WTC11 (cell line): ENCODE measurements at regions not wholly inside any gene's neighbourhood (a gene's known extent, or its start where the extent isn't known, plus 50 kb on each side); places are given as distances from the start of the nearest gene placed in this dataset.

ENCODE experiments used
- ATAC-seq: fragments of 200-7000 bp; cut with Tn5 transposase; 2 replicates; pipeline ENCODE4 v1.10.0; 2021; ENCODE audit warnings: mild to moderate bottlenecking, moderate library complexity
- CTCF ChIA-PET: fragments of 300-600 bp; sonication (Branson Sonifier 250); formaldehyde crosslinking; loops from one replicate; lab custom pipeline; 2021; ENCODE audit warnings: antibody characterized with exemption; lab: Charles Lee
- POLR2A ChIA-PET: fragments of 350-600 bp; sonication (Branson Sonifier 250); formaldehyde crosslinking; loops from one replicate; lab custom pipeline; 2021; ENCODE audit warnings: antibody characterized with exemption; lab: Charles Lee
- DNase-seq: peaks from one replicate; pipeline ENCODE4 v3.0.0; 2021; ENCODE audit warnings: low spot score
- H3K27ac Mint-ChIP-seq: 2 replicates; pipeline ENCODE4 v1.8.0; 2021; ENCODE audit warnings: mixed read lengths
- H3K27me3 Mint-ChIP-seq: 2 replicates; pipeline ENCODE4 v1.8.0; 2021; ENCODE audit warnings: low read depth, mild to moderate bottlenecking, moderate library complexity, mixed read lengths
- H3K36me3 Mint-ChIP-seq: 2 replicates; pipeline ENCODE4 v1.8.0; 2021; ENCODE audit warnings: mixed read lengths
- H3K4me1 Mint-ChIP-seq: 2 replicates; pipeline ENCODE4 v1.8.0; 2022; ENCODE audit warnings: mixed read lengths
- H3K4me3 Mint-ChIP-seq: 2 replicates; pipeline ENCODE4 v1.8.0; 2021; ENCODE audit warnings: mild to moderate bottlenecking, moderate library complexity, mixed read lengths
- H3K9me3 Mint-ChIP-seq: 2 replicates; pipeline ENCODE4 v1.8.0; 2021; ENCODE audit warnings: mixed read lengths
- AFF4 ChIP-seq: sonication (generic); formaldehyde crosslinking; IDR thresholded peaks from 2 replicates; pipeline ENCODE4 v1.8.1; 2023; ENCODE audit warnings: mild to moderate bottlenecking, missing genetic modification reagents, borderline replicate concordance
- ATF1 ChIP-seq: sonication (generic); formaldehyde crosslinking; IDR thresholded peaks from 2 replicates; pipeline ENCODE4 v1.8.1; 2023; ENCODE audit warnings: mild to moderate bottlenecking, moderate library complexity, missing genetic modification reagents
- ATF3 ChIP-seq: sonication (generic); formaldehyde crosslinking; conservative IDR thresholded peaks from 2 replicates; pipeline ENCODE4 v1.8.1; 2022; ENCODE audit warnings: mild to moderate bottlenecking, missing genetic modification reagents
- ATF6 ChIP-seq: sonication (generic); formaldehyde crosslinking; IDR thresholded peaks from 2 replicates; pipeline ENCODE4 v1.8.1; 2023; ENCODE audit warnings: mild to moderate bottlenecking, missing genetic modification reagents
- CREM ChIP-seq: sonication (generic); formaldehyde crosslinking; IDR thresholded peaks from 2 replicates; pipeline ENCODE4 v1.8.1; 2022; ENCODE audit warnings: mild to moderate bottlenecking, missing genetic modification reagents, moderate library complexity
- FOXK1 ChIP-seq: sonication (generic); formaldehyde crosslinking; IDR thresholded peaks from 2 replicates; pipeline ENCODE4 v1.8.0; 2022; ENCODE audit warnings: mild to moderate bottlenecking, moderate library complexity, missing genetic modification reagents
- GRHL2 ChIP-seq: fragments of 250-450 bp; sonication (Bioruptor Pico); IDR thresholded peaks from 2 replicates; pipeline ENCODE4 v1.8.0; 2022; ENCODE audit warnings: mild to moderate bottlenecking, moderate library complexity; ENCODE audit not compliant: insufficient replicate concordance, severe bottlenecking
- JUN ChIP-seq: sonication (generic); formaldehyde crosslinking; IDR thresholded peaks from 2 replicates; pipeline ENCODE4 v1.8.0; 2023; ENCODE audit warnings: mild to moderate bottlenecking, missing genetic modification reagents
- MYBL2 ChIP-seq: sonication (generic); formaldehyde crosslinking; IDR thresholded peaks from 2 replicates; pipeline ENCODE4 v1.8.1; 2023; ENCODE audit warnings: mild to moderate bottlenecking, moderate library complexity, missing genetic modification reagents
- PRDM15 ChIP-seq: sonication (generic); formaldehyde crosslinking; IDR thresholded peaks from 2 replicates; pipeline ENCODE4 v1.8.0; 2022; ENCODE audit warnings: missing genetic modification reagents
- RORB ChIP-seq: fragments of 250-450 bp; sonication (Bioruptor Pico); IDR thresholded peaks from 2 replicates; pipeline ENCODE4 v1.9.0; 2021; ENCODE audit warnings: mild to moderate bottlenecking
- SMAD4 ChIP-seq: sonication (generic); formaldehyde crosslinking; IDR thresholded peaks from 2 replicates; pipeline ENCODE4 v1.8.0; 2022; ENCODE audit warnings: mild to moderate bottlenecking, missing genetic modification reagents
- ZBTB21 ChIP-seq: sonication (generic); formaldehyde crosslinking; IDR thresholded peaks from 2 replicates; pipeline ENCODE4 v1.8.1; 2023; ENCODE audit warnings: mild to moderate bottlenecking, missing genetic modification reagents, borderline replicate concordance
- ZNF396 ChIP-seq: fragments of 250-450 bp; sonication (Bioruptor Pico); IDR thresholded peaks from 2 replicates; pipeline ENCODE4 v1.8.0; 2021; ENCODE audit warnings: mild to moderate bottlenecking, moderate library complexity, borderline replicate concordance
- ZNF532 ChIP-seq: fragments of 250-450 bp; sonication (Bioruptor Pico); IDR thresholded peaks from 2 replicates; pipeline ENCODE4 v1.9.0; 2021; ENCODE audit warnings: mild to moderate bottlenecking, borderline replicate concordance

GRCh38 chr10:83214136-83214535 lies 925.2 kb upstream of the GHITM start:
- Mint-ChIP-seq H3K9me3 (no peaks in the 10 kb centered on the region), H3K27ac (no peak overlapping the region), H3K4me1 (peaks cover 22% of the 10 kb centered on the region), H3K4me3 (no peak overlapping the region), H3K27me3 (no peaks in the 10 kb centered on the region), H3K36me3 (no peaks in the 10 kb centered on the region)
- CTCF ChIA-PET, result no interaction called here
- POLR2A ChIA-PET, result no interaction called here
- TF ChIP-seq ATF1 (CRISPR knock-in tag), result no peak
- TF ChIP-seq AFF4, result no peak
- no peak for TF ChIP-seq ZBTB21
- TF ChIP-seq FOXK1 (CRISPR knock-in tag), result no peak
- TF ChIP-seq RORB, result no peak
- TF ChIP-seq CREM (CRISPR knock-in tag), result no peak
- no peak for TF ChIP-seq ATF3
- no peak for TF ChIP-seq GRHL2
- no peak for TF ChIP-seq SMAD4 (CRISPR knock-in tag)
- TF ChIP-seq ZNF396 (CRISPR knock-in tag), result no peak
- no peak for TF ChIP-seq MYBL2 (CRISPR knock-in tag)
- TF ChIP-seq JUN, result no peak
- no peak for TF ChIP-seq ZNF532 (CRISPR knock-in tag)
- DNase-seq (no peak), ATAC-seq (no peak)

- peak; percentile 53 for ATAC-seq
- H3K27ac Mint-ChIP-seq, result no peak overlapping the region
Measured at GRCh38 chr10:83218205-83218604, 921.1 kb upstream of the GHITM start.

More at GRCh38 chr10:83218205-83218604, 921.1 kb upstream of the GHITM start:
- ChIA-PET POLR2A (no interaction called here), CTCF (no interaction called here)
- TF ChIP-seq PRDM15 (CRISPR knock-in tag) (peak; percentile 89), ATF6 (CRISPR knock-in tag) (no peak)
- Mint-ChIP-seq H3K9me3 (peaks cover 7% of the 10 kb centered on the region; the same call in 1 of the 2 replicates), H3K4me1 (peaks cover 11% of the 10 kb centered on the region), H3K4me3 (no peak overlapping the region), H3K27me3 (no peaks in the 10 kb centered on the region), H3K36me3 (no peaks in the 10 kb centered on the region)
- DNase-seq, result peak; percentile 14
